ENCODE measurements at regions not wholly inside any gene's neighbourhood (a gene's known extent, or its start where the extent isn't known, plus 50 kb on each side); places are given as distances from the start of the nearest gene placed in this dataset.

DNA sequence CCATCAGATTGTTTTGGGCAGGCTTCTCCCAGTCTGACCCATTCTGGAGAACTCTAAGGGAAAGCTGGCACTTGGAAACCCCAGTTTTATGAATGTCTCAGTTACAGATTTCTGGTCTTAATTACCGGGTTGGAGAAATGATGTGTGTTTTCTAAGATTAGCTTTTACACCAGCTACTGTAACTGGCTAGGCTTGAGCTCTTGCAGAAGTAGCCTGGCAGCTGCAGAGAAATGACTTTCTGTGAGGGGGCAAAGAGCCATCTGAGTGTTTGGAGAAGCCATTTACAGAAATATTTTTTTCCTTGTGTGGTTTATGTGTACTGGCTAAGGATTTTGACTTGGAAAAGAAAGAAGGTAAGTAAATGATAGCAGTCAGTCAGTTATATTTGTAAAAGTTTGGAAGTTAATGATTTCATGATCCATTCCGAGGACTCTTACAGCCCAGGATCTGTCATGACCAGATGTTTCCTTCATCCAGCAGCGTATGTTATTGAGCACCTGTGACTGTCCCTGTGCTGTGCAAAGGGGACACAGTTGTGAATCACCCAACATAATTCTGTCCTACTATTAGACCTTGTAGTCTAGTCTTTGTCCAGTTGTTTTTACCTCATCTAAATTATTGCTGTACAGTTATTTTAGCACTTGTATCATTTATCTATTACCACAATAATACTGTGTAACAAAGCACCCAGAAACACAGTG lies 53.7 kb upstream of the GDNF start:
- TF ChIP-seq, protein P1, sequence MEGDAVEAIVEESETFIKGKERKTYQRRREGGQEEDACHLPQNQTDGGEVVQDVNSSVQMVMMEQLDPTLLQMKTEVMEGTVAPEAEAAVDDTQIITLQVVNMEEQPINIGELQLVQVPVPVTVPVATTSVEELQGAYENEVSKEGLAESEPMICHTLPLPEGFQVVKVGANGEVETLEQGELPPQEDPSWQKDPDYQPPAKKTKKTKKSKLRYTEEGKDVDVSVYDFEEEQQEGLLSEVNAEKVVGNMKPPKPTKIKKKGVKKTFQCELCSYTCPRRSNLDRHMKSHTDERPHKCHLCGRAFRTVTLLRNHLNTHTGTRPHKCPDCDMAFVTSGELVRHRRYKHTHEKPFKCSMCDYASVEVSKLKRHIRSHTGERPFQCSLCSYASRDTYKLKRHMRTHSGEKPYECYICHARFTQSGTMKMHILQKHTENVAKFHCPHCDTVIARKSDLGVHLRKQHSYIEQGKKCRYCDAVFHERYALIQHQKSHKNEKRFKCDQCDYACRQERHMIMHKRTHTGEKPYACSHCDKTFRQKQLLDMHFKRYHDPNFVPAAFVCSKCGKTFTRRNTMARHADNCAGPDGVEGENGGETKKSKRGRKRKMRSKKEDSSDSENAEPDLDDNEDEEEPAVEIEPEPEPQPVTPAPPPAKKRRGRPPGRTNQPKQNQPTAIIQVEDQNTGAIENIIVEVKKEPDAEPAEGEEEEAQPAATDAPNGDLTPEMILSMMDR (IDR thresholded peaks at IDR 0.05; ENCODE audit: extremely low read depth, insufficient read depth, missing control alignments): no peak
- in situ Hi-C loops (cut with MboI; ENCODE audit: low pct_unique_long_range_greater_than_20kb, low sequenced_read_pairs, unreplicated experiment): no loop called here
- no peak for DNase-seq (ENCODE audit: low spot score)

DNA sequence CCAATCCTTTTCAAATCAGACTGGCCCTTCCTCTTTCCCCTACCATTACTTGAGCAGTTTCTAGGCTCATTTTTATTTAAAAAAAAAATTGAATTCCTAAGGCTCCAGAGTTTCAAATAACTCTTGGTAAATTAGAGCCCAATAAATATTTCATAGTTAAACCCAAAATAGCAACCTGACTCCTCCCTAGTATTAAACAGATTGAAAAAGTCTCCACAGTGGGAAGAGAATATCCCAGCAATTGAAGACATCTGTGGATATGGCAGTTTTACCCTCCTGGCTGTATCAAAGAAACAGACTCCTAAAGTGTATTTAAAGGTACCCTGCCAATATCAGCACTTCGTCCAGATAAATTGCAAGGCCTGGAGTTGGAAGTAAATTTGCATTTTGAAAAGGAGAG lies 52.7 kb upstream of the GDNF start:
- no peak for DNase-seq (ENCODE audit: low spot score)
- in situ Hi-C loops (cut with MboI; ENCODE audit: low pct_unique_long_range_greater_than_20kb, low sequenced_read_pairs, unreplicated experiment): no loop called here
- TF ChIP-seq, protein P1 (IDR thresholded peaks at IDR 0.05; ENCODE audit: extremely low read depth, insufficient read depth, missing control alignments): no peak

DNA sequence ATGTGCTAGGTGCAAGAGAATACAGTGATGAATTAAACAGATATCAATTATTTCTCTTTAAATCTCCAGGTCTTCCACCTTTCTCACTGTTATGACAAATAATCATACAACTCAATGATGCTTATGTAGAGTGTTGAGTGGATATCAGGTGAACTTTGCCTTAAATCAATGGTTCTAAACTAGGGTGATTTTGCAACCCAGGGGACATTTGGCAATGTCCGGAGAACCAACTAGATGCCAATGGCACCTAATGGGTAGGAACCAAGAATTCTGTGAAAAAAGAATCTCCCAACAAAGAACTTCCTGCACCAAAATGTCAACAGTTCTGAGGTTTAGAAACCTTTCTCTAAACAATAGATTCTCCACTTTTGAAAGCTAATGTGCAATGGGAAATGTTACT lies 52.0 kb upstream of the GDNF start:
- DNase-seq (ENCODE audit: low spot score): no peak
- in situ Hi-C loops (cut with MboI; ENCODE audit: low pct_unique_long_range_greater_than_20kb, low sequenced_read_pairs, unreplicated experiment): no loop called here
- TF ChIP-seq, protein P1 (IDR thresholded peaks at IDR 0.05; ENCODE audit: extremely low read depth, insufficient read depth, missing control alignments): no peak

DNA sequence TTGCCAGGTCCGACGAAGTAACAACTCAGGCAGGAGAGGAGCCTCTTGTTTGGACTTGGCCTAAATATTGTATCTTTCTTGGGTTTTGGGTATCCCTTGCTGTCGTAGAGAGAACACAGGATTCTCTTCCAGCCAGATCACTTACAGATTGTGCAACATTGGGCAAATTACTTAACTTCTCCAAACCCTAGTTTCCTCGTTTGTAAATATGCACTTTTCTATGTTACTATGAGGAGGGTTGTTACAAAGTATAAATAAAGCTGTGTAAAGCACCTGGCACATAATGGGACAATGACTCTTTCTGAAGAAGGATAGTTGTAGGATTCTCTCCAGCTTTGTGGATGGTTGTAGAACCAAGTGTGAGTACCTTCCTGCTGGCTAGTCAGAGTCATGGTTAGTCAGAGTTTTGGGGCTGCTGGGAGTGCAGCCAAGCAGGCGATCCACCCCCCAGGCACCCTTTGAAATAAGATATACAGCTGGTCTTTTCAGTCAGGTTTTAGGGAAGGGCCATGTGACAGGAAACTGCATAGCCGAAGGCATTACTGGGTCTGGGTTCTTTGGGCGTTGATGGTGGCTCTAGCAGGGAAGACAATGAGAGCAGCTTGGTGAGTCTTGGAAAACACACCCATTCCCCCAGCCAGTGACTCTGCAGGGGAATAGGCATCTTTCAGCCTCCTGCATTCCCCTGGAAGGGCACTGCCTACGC lies 49.9 kb upstream of the GDNF start:
- in situ Hi-C loops (cut with MboI; ENCODE audit: low pct_unique_long_range_greater_than_20kb, low sequenced_read_pairs, unreplicated experiment): no loop called here
- DNase-seq (ENCODE audit: low spot score): no peak

More for the DNA sequence above, 49.9 kb upstream of the GDNF start:
- TF ChIP-seq, protein P1 (IDR thresholded peaks at IDR 0.05; ENCODE audit: extremely low read depth, insufficient read depth, missing control alignments): no peak

Data from GM13977 (cell line).